ENCODE measurements at regions not wholly inside any gene's neighbourhood (a gene's known extent, or its start where the extent isn't known, plus 50 kb on each side); places are given as distances from the start of the nearest gene placed in this dataset.

DNA sequence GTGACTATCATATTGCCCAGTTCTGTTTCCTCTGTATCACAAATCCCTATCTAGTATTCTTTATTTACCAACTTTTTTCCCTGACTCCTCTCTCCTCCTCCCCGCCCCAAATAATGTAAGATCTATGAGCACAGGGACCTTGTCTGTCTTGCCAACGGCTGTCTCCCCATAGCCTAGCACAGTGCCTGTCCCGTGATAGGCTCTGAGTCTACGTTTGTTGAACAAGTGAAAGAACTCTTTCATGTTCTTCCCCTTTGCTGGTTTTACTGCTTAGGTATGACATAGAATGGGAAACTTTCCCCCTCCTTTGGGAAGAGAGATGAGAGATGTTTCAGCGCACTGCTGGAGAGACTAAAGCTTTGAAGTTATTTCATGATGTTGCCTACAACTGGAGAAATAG is 367.0 kb downstream of the PRDM2 start:
- no peak for TF ChIP-seq POLR2A (IDR thresholded peaks at IDR 0.05; ENCODE audit: low read depth)
- TF ChIP-seq, protein P1, sequence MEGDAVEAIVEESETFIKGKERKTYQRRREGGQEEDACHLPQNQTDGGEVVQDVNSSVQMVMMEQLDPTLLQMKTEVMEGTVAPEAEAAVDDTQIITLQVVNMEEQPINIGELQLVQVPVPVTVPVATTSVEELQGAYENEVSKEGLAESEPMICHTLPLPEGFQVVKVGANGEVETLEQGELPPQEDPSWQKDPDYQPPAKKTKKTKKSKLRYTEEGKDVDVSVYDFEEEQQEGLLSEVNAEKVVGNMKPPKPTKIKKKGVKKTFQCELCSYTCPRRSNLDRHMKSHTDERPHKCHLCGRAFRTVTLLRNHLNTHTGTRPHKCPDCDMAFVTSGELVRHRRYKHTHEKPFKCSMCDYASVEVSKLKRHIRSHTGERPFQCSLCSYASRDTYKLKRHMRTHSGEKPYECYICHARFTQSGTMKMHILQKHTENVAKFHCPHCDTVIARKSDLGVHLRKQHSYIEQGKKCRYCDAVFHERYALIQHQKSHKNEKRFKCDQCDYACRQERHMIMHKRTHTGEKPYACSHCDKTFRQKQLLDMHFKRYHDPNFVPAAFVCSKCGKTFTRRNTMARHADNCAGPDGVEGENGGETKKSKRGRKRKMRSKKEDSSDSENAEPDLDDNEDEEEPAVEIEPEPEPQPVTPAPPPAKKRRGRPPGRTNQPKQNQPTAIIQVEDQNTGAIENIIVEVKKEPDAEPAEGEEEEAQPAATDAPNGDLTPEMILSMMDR (IDR thresholded peaks at IDR 0.05), result no peak
- TF ChIP-seq POLR2AphosphoS5 (IDR thresholded peaks at IDR 0.05), result no peak
- TF ChIP-seq EP300 (IDR thresholded peaks at IDR 0.05), result no peak
